Activated CD8-positive, alpha-beta T cell treated with anti-CD3 and anti-CD28 coated beads, Interleukin-2, amount 10 ng/mL, durations not matched to agents 7 days and 5 days (primary cell): ENCODE measurements at regions not wholly inside any gene's neighbourhood (a gene's known extent, or its start where the extent isn't known, plus 50 kb on each side); places are given as distances from the start of the nearest gene placed in this dataset.

Experiments used
- ATAC-seq: fragments of 150-1000 bp; cut with Tn5 transposase; one replicate; pipeline ENCODE4 v1.10.0; 2021; ENCODE audit warnings: moderate library complexity
- CTCF ChIA-PET: fragments of 350-600 bp; sonication (Branson Sonifier 250); formaldehyde crosslinking; loops from one replicate; lab custom pipeline; 2021; ENCODE audit warnings: antibody characterized with exemption; lab: Charles Lee
- POLR2A ChIA-PET: fragments of 350-600 bp; sonication (Branson Sonifier 250); formaldehyde crosslinking; loops from one replicate; lab custom pipeline; 2021; ENCODE audit warnings: antibody characterized with exemption; lab: Charles Lee
- DNase-seq: peaks from one replicate; pipeline ENCODE4 v3.0.0-alpha.2; 2020
- H3K27ac Mint-ChIP-seq: one replicate; pipeline ENCODE4 v1.8.0; 2021; ENCODE audit warnings: mild to moderate bottlenecking, mixed read lengths
- H3K27me3 Mint-ChIP-seq: one replicate; pipeline ENCODE4 v1.8.0; 2021; ENCODE audit warnings: low read depth, mixed read lengths
- H3K36me3 Mint-ChIP-seq: one replicate; pipeline ENCODE4 v1.8.0; 2021; ENCODE audit warnings: low read depth, mixed read lengths
- H3K4me1 Mint-ChIP-seq: one replicate; pipeline ENCODE4 v1.8.0; 2021; ENCODE audit warnings: low read depth, mixed read lengths
- H3K4me3 Mint-ChIP-seq: one replicate; pipeline ENCODE4 v1.8.0; 2021; ENCODE audit warnings: mild to moderate bottlenecking, mixed read lengths
- H3K9me3 Mint-ChIP-seq: one replicate; pipeline ENCODE4 v1.8.0; 2022; ENCODE audit warnings: mixed read lengths; ENCODE audit not compliant: insufficient read depth

- Mint-ChIP-seq H3K4me3 (no peak overlapping the region), H3K36me3 (no peaks in the 10 kb centered on the region), H3K9me3 (no peaks in the 10 kb centered on the region), H3K27me3 (peaks cover 8% of the 10 kb centered on the region), H3K4me1 (no peaks in the 10 kb centered on the region), H3K27ac (no peak overlapping the region)
- no peak for ATAC-seq
- ChIA-PET CTCF (interaction anchor here (0.8 kb wide), 1 partner anchor 12 kb away, joined by 3 read pairs; no protein-coding TSS in a partner anchor), POLR2A (no interaction called here)
- DNase-seq = no peak
Observed at GRCh38 chr18:61964616-61965015, 71.8 kb upstream of the RNF152 start.

- no peak overlapping the region for H3K4me3 Mint-ChIP-seq
Observed at GRCh38 chr18:61963705-61964104, 70.9 kb upstream of the RNF152 start.

GRCh38 chr18:61957801-61958516 is 65.2 kb upstream of the RNF152 start:
- peaks cover 22% of the 10 kb centered on the region for H3K27me3 Mint-ChIP-seq

More at GRCh38 chr18:61963705-61964104, 70.9 kb upstream of the RNF152 start:
- Mint-ChIP-seq H3K36me3 (no peaks in the 10 kb centered on the region), H3K4me1 (no peaks in the 10 kb centered on the region), H3K27ac (no peak overlapping the region), H3K27me3 (peaks cover 8% of the 10 kb centered on the region), H3K9me3 (no peaks in the 10 kb centered on the region)
- DNase-seq (no peak), ATAC-seq (no peak)
- ChIA-PET POLR2A (no interaction called here), CTCF (interaction anchor here (0.8 kb wide), 1 partner anchor 12 kb away, joined by 3 read pairs; no protein-coding TSS in a partner anchor)

GRCh38 chr18:61955644-61956043 is 62.8 kb upstream of the RNF152 start:
- ATAC-seq = no peak
- POLR2A ChIA-PET = no interaction called here

More at GRCh38 chr18:61957801-61958516, 65.2 kb upstream of the RNF152 start:
- Mint-ChIP-seq H3K4me3 (no peak overlapping the region), H3K36me3 (no peaks in the 10 kb centered on the region), H3K4me1 (peaks cover 5% of the 10 kb centered on the region), H3K9me3 (no peaks in the 10 kb centered on the region), H3K27ac (no peak overlapping the region)
- DNase-seq (no peak), ATAC-seq (no peak)
- ChIA-PET CTCF (no interaction called here), POLR2A (no interaction called here)

GRCh38 chr18:61954096-61954746 is 61.4 kb upstream of the RNF152 start:
- ChIA-PET CTCF (no interaction called here), POLR2A (no interaction called here)
- DNase-seq (no peak), ATAC-seq (no peak)
- Mint-ChIP-seq H3K27me3 (peaks cover 32% of the 10 kb centered on the region), H3K4me3 (no peak overlapping the region), H3K4me1 (peaks cover 21% of the 10 kb centered on the region), H3K36me3 (no peaks in the 10 kb centered on the region), H3K27ac (no peak overlapping the region), H3K9me3 (no peaks in the 10 kb centered on the region)

More at GRCh38 chr18:61955644-61956043, 62.8 kb upstream of the RNF152 start:
- H3K4me1 Mint-ChIP-seq = peaks cover 20% of the 10 kb centered on the region
- peaks cover 23% of the 10 kb centered on the region for H3K27me3 Mint-ChIP-seq
- H3K9me3 Mint-ChIP-seq = no peaks in the 10 kb centered on the region
- no peak for DNase-seq
- CTCF ChIA-PET = no interaction called here
- H3K27ac Mint-ChIP-seq = no peak overlapping the region
- H3K36me3 Mint-ChIP-seq = no peaks in the 10 kb centered on the region
- no peak overlapping the region for H3K4me3 Mint-ChIP-seq

- Mint-ChIP-seq H3K27me3 (peaks cover 33% of the 10 kb centered on the region), H3K36me3 (no peaks in the 10 kb centered on the region), H3K4me1 (peaks cover 23% of the 10 kb centered on the region), H3K4me3 (no peak overlapping the region), H3K9me3 (no peaks in the 10 kb centered on the region), H3K27ac (no peak overlapping the region)
- CTCF ChIA-PET = no interaction called here
- no peak for DNase-seq
- ATAC-seq = no peak
- POLR2A ChIA-PET = interaction anchor here (0.6 kb wide), 1 partner anchor 87 kb away, joined by 3 read pairs; no protein-coding TSS in a partner anchor
Observed at GRCh38 chr18:61953641-61954040, 60.8 kb upstream of the RNF152 start.

- Mint-ChIP-seq H3K4me3 (no peak overlapping the region), H3K27ac (no peak overlapping the region), H3K4me1 (peaks cover 23% of the 10 kb centered on the region), H3K9me3 (no peaks in the 10 kb centered on the region), H3K36me3 (no peaks in the 10 kb centered on the region), H3K27me3 (peaks cover 33% of the 10 kb centered on the region)
- ChIA-PET CTCF (no interaction called here), POLR2A (interaction anchor here (0.6 kb wide), 1 partner anchor 86 kb away, joined by 3 read pairs; no protein-coding TSS in a partner anchor)
- DNase-seq (no peak), ATAC-seq (no peak)
Observed at GRCh38 chr18:61953161-61953560, 60.4 kb upstream of the RNF152 start.

- ATAC-seq (no peak), DNase-seq (no peak)
- Mint-ChIP-seq H3K4me1 (peaks cover 23% of the 10 kb centered on the region), H3K9me3 (no peaks in the 10 kb centered on the region), H3K27ac (no peak overlapping the region), H3K27me3 (peaks cover 39% of the 10 kb centered on the region), H3K36me3 (no peaks in the 10 kb centered on the region), H3K4me3 (no peak overlapping the region)
- ChIA-PET POLR2A (no interaction called here), CTCF (interaction anchor here (1.4 to 1.7 kb wide), 2 partner anchors 9 to 12 kb away, joined by 4 read pairs; no protein-coding TSS in a partner anchor)
Observed at GRCh38 chr18:61951396-61951795, 58.6 kb upstream of the RNF152 start.

- DNase-seq = no peak
- CTCF ChIA-PET = no interaction called here
- Mint-ChIP-seq H3K4me3 (no peak overlapping the region), H3K27me3 (peaks cover 40% of the 10 kb centered on the region), H3K36me3 (no peaks in the 10 kb centered on the region), H3K4me1 (peaks cover 23% of the 10 kb centered on the region), H3K27ac (no peak overlapping the region), H3K9me3 (no peaks in the 10 kb centered on the region)
- no peak for ATAC-seq
- POLR2A ChIA-PET = no interaction called here
Observed at GRCh38 chr18:61950371-61950770, 57.6 kb upstream of the RNF152 start.

GRCh38 chr18:61949946-61950345 is 57.1 kb upstream of the RNF152 start:
- CTCF ChIA-PET = no interaction called here
- Mint-ChIP-seq H3K4me3 (no peak overlapping the region), H3K27ac (no peak overlapping the region), H3K4me1 (peaks cover 23% of the 10 kb centered on the region), H3K27me3 (peaks cover 42% of the 10 kb centered on the region), H3K36me3 (no peaks in the 10 kb centered on the region), H3K9me3 (no peaks in the 10 kb centered on the region)
- POLR2A ChIA-PET = no interaction called here
- no peak for ATAC-seq
- DNase-seq = no peak

GRCh38 chr18:61948846-61949438 is 56.1 kb upstream of the RNF152 start:
- Mint-ChIP-seq H3K27me3 (peaks cover 36% of the 10 kb centered on the region), H3K27ac (no peak overlapping the region), H3K4me1 (peaks cover 23% of the 10 kb centered on the region), H3K36me3 (no peaks in the 10 kb centered on the region), H3K4me3 (no peak overlapping the region), H3K9me3 (no peaks in the 10 kb centered on the region)
- ATAC-seq (no peak), DNase-seq (no peak)
- POLR2A ChIA-PET = no interaction called here
- CTCF ChIA-PET = no interaction called here

GRCh38 chr18:61948281-61948741 is 55.5 kb upstream of the RNF152 start:
- ChIA-PET CTCF (no interaction called here), POLR2A (no interaction called here)
- H3K27me3 Mint-ChIP-seq = peaks cover 32% of the 10 kb centered on the region
- no peak overlapping the region for H3K27ac Mint-ChIP-seq
- H3K36me3 Mint-ChIP-seq = no peaks in the 10 kb centered on the region
- H3K9me3 Mint-ChIP-seq = no peaks in the 10 kb centered on the region
- DNase-seq = no peak
- no peak overlapping the region for H3K4me3 Mint-ChIP-seq
- no peak for ATAC-seq
- H3K4me1 Mint-ChIP-seq = peaks cover 24% of the 10 kb centered on the region
